NCI-H2081 (cell line): ENCODE measurements at regions not wholly inside any gene's neighbourhood (a gene's known extent, or its start where the extent isn't known, plus 50 kb on each side); places are given as distances from the start of the nearest gene placed in this dataset.

Source experiments
- DNase-seq, 2 experiments: peaks; one replicate each; lab custom pipeline; 2025; lab: John Stamatoyannopoulos, UW

DNA sequence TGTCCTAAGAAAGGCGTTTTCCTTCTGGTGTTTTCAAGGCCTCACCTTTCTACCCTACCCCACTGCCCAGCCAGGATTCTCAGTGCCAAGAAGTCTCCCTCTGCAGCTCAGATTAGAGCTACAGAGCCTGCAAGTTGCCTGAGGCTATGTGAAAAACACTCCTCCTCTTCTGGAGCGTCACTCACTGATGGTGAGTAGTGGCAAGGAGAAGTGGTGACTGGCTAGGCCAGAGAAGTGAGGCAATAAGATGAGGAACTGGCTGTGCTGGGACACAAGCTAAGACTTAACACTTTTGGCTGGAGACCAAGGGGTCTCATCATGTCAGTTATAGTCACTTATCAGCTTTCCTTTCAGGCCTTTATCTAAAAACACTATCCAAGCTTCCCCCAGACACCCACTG is 86.7 kb upstream of the PRKAR2B start:
- DNase-seq = no peak

DNA sequence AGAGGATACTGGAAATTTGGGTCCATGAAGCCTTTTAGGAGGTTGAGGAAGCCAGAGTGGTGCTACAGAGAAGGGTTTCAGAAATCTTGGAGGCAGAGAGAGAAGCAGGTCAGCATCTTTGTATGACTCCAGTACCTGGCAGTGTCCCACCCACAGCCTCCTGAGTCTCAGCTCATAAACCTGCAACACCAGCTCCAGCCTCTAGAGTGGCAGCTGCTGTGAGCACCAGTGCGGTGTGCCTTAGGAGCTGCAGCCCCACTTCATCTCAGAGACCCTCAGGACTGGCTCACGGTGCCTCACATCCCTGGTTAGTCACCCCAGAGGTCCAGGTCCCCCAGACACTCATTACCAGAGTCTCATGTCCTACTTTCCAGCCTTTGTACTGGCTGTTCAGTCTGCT is 84.8 kb upstream of the PRKAR2B start:
- no peak for DNase-seq

DNA sequence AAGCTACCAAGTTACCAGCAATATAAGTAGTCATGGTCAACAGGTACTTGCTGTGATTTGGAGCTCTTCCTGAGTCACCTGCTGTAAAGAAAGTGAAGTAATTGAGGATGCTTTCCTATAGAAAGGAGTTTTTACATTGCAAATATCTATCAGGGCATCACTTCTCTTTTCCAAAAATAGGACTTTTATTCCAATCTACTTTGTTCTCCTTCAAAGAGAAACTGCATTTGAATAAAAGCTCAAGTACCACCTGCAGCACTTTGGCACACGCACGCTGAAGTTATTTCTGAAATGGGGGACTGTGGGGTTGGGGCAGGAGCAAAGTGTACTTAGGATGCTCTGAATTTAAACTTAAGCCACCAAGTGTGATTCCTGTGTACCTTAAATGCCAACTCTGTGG is 81.8 kb upstream of the PRKAR2B start:
- DNase-seq = no peak

DNA sequence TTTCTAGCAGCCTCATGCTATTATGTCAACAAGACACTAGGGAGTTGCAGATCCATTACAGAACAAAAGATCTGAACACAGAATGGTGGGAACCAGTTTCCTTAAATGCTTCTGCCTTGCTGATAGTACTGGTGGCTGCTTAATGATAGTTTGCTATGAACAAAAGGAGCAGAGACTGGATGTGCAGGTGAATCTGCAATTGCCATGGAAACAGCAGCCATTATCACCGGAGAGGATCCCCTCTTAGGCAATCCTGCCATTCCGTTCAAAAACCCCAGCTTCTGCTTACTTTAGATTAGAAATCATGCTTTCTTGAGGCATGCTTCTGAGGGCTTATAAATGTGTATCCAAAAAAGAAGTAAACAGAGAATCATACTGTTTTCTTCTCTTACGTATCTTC is 80.0 kb upstream of the PRKAR2B start:
- DNase-seq = peak in 1 of 2 experiments; percentile 20

DNA sequence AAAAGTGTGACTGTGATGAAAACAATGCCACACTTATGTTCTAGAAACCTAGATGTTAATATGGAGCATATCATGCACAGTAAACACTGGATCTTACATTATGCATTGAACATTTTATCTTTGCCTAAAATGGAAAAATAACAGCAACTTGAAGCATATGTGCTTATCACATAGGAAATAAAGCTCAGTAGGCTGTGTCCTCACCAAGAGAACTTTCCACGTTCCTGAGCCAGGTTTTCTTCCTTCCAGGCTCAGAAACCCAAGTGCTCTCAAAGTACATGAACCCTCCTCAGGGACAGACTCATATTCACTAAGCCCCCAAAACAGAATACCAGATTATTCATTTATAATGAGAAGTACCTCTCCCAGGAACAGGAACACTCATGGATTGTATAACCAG is 79.4 kb upstream of the PRKAR2B start:
- no peak for DNase-seq

DNA sequence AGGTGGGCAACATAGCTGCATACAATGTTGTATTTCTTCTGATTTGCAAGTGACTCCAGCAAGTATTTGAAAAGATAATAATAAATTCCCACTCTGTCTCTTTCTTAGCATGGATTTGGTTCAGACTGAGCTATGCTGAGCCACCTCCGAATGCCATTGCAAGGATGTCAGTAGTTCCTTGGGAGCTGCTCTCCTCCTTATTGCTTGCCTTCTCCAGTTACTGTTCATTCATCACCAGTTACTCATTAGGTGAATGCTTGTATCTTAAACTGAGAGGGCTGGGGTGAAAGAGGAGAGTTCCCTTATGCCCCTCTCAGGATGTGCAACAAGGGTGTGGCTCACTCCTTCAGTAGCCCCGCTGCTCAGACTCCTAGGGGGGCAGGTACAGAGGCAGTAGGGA is 78.4 kb upstream of the PRKAR2B start:
- no peak for DNase-seq

DNA sequence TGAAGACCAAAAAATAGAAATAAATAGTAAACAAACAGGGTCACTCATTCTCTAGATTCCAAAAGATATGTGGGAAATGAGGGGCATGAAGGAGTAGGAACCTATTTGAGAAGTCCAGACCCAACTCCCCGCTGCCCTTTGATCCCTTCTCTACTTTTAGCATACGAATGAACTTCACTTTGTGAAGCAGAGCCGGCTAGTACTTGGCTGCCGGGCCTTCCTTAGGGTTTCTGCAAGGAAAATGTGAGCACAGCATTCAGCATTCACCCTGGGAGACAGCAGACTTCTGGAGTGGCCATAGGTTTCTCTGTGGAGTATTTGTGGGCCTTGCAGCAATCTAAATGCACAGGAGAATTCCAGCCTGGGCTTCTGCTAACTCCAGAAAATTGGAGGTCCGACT is 76.3 kb upstream of the PRKAR2B start:
- no peak for DNase-seq

DNA sequence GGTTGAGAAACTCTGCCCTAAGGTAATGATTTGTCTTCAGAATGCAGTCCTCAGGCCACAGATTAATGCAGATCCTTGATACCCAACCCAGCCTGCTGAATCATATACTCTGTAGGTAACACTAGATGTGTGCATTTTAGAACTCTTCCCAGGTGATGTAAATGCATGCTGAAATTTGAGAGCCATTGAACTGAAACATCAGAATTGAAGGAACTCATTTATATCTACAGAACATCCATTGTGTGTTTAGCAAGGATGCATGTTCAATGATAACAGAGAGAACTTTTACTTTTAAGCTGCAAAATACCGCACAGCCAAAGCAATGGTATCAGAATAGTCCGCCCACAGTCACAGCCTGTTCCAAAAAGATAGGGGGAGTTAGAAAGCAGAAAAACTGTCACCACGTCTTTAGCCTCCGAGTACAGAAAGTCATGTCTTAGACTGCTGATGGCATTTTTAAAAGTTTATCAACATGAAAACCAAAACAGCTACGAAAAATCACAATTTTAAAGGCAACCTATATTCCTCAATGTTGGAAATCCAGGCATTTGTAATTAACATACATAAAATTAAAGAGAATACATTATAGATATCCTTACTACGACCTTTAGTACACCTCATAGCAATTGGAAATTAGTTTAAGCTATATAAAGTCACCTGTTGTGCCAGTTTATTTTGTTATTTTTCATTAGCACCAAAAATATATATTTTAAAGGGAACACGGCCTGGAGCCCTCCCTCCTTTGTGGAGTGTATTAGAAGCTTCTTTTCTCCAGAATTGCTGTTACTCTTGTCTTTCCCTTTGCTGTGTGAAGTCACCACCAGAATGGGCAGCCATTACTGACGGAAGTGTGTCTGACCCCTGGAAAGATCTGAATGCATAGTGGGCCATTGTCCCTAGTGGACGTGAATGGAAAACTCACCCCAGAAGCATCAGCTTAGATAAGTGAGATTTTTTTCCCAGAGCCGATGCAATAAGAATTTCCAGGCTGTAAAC is 65.8 kb upstream of the PRKAR2B start:
- DNase-seq = no peak

DNA sequence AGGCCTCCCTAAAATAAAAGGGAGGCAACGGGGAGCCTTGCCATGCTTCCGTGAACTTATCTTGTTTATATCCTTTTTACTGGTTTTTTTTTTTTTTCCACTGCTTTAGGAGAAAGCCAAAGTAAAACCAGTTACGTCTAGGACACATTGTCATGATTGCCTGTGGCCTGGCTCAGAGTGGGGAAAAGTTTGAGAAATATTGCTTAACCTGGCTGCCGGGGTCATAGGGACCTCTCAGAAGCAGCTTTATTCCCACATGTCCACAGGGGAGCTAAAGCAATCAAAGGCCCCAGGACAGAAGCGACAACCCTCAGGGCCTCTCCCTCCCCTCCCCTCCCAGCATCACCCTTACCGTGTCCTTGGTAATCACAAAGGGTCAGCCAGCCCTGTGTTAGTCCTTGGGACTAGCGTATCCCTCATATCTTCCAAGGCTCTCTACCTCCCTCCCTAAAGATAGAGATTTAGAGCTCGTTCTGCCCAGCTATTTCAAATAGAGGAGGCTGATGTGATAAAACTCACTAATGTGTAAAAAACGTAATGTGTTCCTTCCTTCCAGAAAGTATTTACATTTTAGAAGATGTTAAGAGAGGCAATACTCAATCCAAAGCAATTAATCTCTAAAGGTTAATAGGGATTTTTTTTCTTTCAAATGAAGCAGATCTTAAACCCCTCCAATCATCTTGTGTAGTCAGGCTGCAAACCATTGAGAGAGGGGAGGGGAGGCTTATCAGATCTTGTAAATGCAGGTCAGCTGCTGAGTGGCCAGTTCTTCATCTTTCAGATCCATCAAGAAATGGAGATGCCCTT is 64.8 kb upstream of the PRKAR2B start:
- no peak for DNase-seq

DNA sequence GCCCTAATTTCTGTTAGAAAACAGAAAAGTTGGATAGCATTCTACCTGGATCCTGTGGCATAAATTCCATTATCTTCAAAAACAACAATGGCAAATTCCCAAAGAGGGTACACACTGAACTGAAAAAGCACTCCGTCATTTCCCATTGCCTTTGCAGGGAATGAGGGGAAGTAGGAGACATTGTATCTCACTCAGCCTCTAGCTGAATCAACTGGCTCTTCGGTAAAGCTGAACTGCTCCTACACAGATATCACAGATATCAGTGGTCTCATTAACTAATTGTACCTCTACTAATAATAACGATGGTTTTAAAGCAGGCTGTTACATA is 64.2 kb upstream of the PRKAR2B start:
- no peak for DNase-seq

DNA sequence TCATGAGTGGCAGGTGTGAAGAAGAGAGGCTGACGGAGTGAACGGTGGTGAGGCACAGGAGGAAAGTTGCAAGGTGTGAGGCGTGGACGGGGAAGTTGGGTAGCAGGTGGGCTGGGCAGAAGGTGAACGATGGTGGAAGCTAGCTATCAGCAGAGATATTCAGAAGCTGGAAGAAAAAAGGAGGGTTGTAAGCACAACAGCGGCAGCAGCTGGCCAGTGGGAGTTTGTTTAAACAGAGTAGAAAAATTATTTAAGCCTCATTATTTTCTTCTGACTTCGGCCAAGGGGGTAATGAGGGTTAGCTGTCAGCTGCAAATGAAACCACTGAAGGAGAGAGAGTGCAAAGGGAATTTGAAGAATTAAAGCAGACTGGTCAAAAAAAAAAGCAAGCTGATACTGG is 62.1 kb upstream of the PRKAR2B start:
- peak in 1 of 2 experiments; percentile 73 for DNase-seq

DNA sequence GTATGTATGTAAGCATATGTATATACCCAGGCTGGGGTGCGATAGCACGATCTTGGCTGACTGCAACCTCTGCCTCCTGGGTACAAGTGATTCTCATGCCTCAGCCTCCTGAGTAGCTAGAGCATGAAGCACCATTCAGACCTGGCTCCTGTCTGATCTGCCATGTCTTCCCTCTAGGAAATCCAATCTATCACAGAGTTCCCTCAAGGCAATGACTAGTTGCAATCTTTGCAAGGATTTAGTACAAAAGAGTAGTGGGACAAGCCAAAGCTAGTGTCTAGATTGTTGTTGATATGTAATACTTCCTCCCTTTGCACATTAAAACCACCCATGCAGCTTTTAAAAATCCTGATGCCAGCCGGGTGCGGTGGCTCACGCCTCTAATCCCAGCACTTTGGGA is 60.5 kb upstream of the PRKAR2B start:
- DNase-seq = no peak

DNA sequence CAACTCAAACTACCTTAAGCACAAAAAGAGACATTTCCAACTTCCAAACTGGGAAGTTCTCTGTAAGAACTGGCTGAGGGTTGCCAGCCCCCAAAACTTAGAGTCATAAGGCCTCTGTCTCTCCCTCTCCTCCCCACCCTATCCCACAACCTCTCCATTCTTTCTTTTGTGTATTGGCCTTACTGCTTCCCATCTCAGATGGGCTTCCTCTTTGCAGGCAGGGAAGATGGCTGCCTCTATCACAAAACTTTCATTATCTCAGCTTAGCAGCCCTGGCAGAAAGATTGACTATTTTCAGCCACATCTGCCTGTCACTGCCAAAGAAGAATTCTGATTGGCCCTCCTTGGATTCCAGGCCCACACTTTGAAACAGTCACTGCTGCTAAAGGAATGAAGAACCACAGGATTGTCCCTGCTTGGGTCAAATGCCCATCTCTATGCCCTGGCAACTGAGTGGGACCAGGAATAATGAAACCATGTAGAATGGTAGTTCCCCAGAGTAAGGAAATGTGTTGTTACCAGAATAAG is 58.0 kb upstream of the PRKAR2B start:
- DNase-seq = no peak

DNA sequence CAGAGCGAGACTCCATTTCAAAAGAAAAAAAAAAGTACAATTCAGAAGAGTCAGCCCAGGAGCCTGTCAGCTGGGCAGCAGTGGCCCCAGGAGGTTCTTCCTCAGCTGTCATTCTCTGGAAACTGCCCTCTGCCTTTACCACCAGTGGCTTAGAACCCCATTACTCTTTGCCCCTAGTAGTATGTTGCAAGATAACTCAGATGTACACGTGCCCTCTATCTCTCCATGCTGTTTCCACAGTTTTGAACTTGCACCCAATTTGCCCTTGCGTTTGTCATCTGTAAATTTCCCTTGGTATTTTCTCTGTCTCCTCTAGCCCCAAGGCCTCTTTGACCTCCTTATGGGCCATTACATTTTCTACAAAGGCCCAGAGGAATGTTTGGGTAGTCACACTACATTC is 56.7 kb upstream of the PRKAR2B start:
- no peak for DNase-seq

DNA sequence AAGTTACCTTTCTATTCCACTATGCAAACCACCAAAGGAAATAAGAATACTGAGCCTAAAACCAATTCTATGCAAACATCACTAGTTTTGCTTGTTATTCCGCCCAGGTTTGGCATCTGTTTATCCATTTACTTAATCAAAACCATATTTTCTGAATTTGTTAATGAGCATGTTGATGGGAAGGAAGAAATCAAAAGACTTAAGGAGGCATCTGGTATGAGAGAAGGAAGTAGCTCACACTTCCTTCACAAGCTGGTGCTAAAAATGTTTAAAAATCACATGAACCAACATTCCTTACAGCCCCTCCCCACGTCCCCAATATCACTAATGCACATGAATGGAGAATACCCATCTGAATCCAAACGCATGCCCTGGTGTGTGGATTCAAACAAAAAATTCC is 52.0 kb upstream of the PRKAR2B start:
- no peak for DNase-seq
